ENCODE measurements at regions not wholly inside any gene's neighbourhood (a gene's known extent, or its start where the extent isn't known, plus 50 kb on each side); places are given as distances from the start of the nearest gene placed in this dataset.

- DNase-seq (ENCODE audit: low read depth), result no peak
These were observed 106.7 kb upstream of the CADPS start for GRCh38 chr3:62981962-62982361.

DNA sequence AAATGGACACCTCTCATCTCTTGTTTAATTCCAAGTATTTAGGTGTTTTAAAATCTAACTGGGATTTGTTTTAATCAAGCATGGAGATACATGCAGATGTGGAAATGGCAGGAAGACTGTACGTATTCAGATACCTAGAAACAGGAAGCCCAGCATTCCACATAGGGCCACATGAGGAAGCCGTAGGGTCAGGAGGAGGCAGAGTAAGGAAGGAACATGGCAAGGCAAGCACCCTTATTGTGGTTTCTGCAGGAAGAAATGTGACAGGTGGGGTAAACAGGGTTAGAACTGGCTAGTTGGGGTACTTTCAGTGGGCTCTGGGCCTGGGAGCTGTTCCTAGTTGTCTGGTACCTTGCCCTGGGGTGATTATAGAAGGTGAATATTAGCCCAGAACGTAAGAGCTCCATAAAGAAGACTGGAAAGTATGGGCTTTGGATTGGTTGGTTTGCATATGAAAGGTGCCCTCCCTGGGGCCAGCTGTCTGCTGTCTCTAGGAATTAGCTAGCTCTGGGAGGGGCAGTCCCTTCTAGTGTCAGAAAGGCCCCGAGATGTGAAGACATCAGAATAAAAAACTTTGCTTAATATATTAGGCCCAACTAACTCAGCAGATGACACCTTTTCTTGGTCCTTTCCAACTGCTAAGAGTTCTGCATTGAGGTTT, 107.7 kb upstream of the CADPS start:
- no peak for DNase-seq (ENCODE audit: low read depth)

DNA sequence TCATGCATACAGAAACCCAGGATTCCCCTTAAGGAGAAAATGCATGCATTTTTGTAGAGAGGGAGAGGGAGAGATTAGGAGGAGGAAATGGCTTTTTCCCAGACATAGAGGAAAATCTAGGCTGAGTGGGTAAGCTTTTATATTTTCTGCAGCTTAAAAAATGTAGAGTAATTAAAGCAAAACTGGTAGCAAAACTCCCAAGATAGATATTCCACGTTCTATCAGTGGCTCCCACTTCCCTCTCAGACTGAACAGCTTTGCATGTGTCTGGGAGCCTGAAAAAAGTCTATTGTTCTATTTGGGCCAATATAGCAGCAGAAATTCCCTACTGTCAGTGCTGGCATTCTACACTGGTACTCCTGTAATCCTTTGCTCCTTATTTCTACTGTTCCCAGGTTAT, 110.8 kb upstream of the CADPS start:
- no peak for DNase-seq (ENCODE audit: low read depth)

GRCh38 chr3:62987721-62988120, 112.5 kb upstream of the CADPS start:
- no peak for DNase-seq (ENCODE audit: low read depth)

- no peak for DNase-seq (ENCODE audit: low read depth)
These were observed 115.6 kb upstream of the CADPS start for GRCh38 chr3:62990704-62991413.

GRCh38 chr3:62992520-62992919, 117.3 kb upstream of the CADPS start:
- DNase-seq (ENCODE audit: low read depth), result no peak

GRCh38 chr3:62995119-62995518, 119.9 kb upstream of the CADPS start:
- DNase-seq (ENCODE audit: low read depth), result no peak

GRCh38 chr3:62995530-62995929, 120.3 kb upstream of the CADPS start:
- no peak for DNase-seq (ENCODE audit: low read depth)

- no peak for DNase-seq (ENCODE audit: low read depth)
These were observed 122.2 kb upstream of the CADPS start for GRCh38 chr3:62997369-62997768.

DNA sequence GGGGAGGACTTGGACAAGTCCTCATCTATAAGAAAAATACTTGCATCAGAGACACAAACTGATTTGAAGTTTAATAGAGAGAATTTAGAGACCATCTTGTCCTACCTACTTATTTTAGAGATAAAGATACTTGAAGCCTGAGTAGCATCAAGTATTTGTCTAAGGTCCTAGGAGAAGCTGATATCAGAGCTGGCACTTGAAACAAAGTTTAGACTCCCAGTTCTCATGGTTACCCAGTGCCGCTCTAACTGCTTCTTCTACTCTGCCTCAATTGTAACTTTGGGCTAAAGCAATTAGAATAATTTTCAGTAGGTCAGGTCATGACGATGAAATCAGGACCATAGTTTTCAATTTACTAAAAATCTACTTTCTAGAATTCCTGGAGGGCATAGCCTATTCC, 123.9 kb upstream of the CADPS start:
- no peak for DNase-seq (ENCODE audit: low read depth)

DNA sequence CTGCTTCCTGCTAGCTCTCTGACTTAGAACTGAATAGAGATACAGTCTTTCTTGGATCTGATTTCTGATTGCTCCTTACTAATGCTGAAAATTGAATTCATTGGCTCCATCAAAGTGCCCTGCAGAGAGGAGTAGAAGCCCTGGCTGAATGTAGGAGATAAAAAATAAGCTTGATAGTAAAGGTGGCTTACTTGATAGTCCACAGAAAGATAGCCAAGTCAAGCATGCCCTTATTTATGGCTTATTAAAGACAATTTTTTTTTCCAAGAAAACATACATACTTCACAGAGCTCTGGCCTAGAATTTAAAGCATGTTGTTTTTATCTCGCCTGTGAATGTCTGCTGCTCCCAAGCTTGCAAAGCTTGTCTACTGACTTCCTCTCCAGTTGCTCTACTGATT, 124.6 kb upstream of the CADPS start:
- DNase-seq (ENCODE audit: low read depth), result no peak

GRCh38 chr3:63004448-63004847, 129.2 kb upstream of the CADPS start:
- no peak for DNase-seq (ENCODE audit: low read depth)

GRCh38 chr3:63015614-63016309, 140.5 kb upstream of the CADPS start:
- no peak for DNase-seq (ENCODE audit: low read depth)

GRCh38 chr3:63022114-63022513, 146.9 kb upstream of the CADPS start:
- no peak for DNase-seq (ENCODE audit: low read depth)

- no peak for DNase-seq (ENCODE audit: low read depth)
These were observed 151.5 kb upstream of the CADPS start for GRCh38 chr3:63026722-63027121.

GRCh38 chr3:63029326-63029725, 154.1 kb upstream of the CADPS start:
- no peak for DNase-seq (ENCODE audit: low read depth)

DNA sequence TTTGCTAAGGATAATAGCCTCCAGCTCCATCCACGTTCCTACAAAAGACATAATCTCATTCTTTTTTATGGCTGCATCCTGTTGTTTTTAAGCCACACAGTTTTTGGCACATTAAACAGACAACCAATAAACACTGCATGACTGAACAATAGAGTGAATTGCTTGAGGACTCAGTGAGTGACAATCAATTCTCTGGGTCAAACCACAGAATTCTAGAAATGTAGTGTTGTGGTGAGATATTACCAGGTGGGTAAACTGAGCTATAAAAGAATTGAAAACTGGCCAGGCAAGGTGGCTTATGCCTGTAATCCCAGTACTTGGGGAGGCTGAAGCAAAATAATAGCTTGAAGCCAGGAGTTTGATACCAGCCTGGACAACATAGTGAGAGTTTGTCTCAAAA, 154.7 kb upstream of the CADPS start:
- DNase-seq (ENCODE audit: low read depth), result no peak

GRCh38 chr3:63030666-63031065, 155.4 kb upstream of the CADPS start:
- DNase-seq (ENCODE audit: low read depth), result no peak

GRCh38 chr3:63032881-63033280, 157.7 kb upstream of the CADPS start:
- DNase-seq (ENCODE audit: low read depth), result no peak

- DNase-seq (ENCODE audit: low read depth), result no peak
These were observed 158.9 kb upstream of the CADPS start for GRCh38 chr3:63034101-63034500.

DNA sequence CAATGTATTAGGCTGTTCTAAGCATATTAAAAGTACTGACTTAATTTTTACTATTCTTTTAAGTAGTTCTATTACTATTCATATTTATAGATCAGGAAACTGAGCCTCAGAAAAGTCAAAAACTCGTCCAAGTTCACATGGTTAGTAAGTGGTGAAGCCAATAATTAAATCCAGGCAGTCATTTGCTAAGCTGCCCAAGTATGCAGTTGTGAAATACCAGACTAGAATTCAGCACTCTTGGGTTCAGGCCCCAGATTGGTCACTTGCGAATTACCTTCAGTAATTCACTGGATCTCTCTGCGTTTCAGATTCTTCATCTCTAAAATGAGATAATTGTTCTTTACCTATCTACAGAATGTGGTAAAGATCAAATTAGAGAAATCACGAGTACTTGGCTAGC, 161.9 kb upstream of the CADPS start:
- DNase-seq (ENCODE audit: low read depth), result no peak

- DNase-seq (ENCODE audit: low read depth), result no peak
These were observed 167.6 kb upstream of the CADPS start for GRCh38 chr3:63042833-63043232.

DNA sequence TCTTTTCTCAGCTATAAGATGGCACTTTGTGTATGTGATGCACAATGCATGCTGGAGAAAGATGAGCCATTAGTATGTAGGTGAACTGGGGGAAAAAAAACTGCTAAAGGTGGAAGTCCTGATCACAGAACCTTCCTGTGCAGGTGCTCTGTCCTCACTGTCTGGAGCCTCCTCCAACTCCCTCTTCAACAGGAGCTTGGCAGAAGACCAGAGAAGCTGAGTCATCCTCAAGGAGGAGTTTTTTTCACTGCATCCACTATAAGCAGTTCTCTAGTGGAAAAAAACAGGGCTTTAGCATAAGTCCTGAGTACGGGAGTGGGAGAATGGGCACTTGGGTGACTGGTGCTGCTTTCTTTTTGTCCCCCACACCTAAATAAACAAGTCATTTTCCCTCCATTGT, 168.4 kb upstream of the CADPS start:
- DNase-seq (ENCODE audit: low read depth), result no peak

Measured in HS-27A (cell line).